ENCODE measurements at regions not wholly inside any gene's neighbourhood (a gene's known extent, or its start where the extent isn't known, plus 50 kb on each side); places are given as distances from the start of the nearest gene placed in this dataset.

DNA sequence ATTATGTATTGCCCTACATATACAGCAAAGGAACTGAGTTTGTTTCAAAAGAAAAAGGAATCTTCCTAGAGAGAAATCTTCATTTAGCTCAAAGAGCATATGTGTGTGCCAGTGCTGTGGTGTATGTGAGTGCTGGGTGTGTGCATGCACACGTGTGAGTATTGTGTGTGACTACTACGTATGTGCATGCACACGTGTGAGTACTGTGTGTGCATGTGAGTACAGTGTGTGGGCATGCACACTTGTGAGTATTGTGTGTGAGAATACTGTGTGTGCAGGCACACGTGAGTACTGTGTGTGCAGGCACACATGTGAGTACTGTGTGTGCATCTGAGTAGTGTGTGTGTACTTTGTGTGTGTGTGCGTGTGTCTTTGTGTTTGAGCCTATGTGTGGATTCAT, 651.0 kb upstream of the B3GAT1 start:
- CTCF ChIA-PET = no interaction called here
- no peaks in the 10 kb centered on the region for H3K9me3 ChIP-seq (ENCODE audit: insufficient read depth, low read depth)
- H3K4me3 ChIP-seq = no peak overlapping the region

GRCh38 chr11:135061166-135061565, 649.1 kb upstream of the B3GAT1 start:
- Histone ChIP-seq H3K36me3 (ENCODE audit: low read depth) (no peaks in the 10 kb centered on the region), H3K9me2 (ENCODE audit: insufficient read depth) (no peaks in the 10 kb centered on the region), H2AFZ (no peak overlapping the region), H3K79me2 (ENCODE audit: low read depth) (no peaks in the 10 kb centered on the region), H3K4me3 (no peak overlapping the region), H3K9me3 (ENCODE audit: insufficient read depth, low read depth) (no peaks in the 10 kb centered on the region), H4K20me1 (ENCODE audit: insufficient read depth) (no peaks in the 10 kb centered on the region), H3K4me1 (replicated peaks; ENCODE audit: insufficient read depth) (no peaks in the 10 kb centered on the region), H3F3A (ENCODE audit: insufficient read depth, low read depth) (no peaks in the 10 kb centered on the region), H3K4me2 (no peak overlapping the region), H3K27ac (no peak overlapping the region), H3K27me3 (ENCODE audit: insufficient read depth, low read depth) (peaks cover 16% of the 10 kb centered on the region)
- intact Hi-C loops (cut with micrococcal nuclease; ENCODE audit: unreplicated experiment) = no loop called here
- no peak for DNase-seq
- CTCF ChIA-PET = no interaction called here
- BruUV-seq (replicated peaks) = no TSS peak
- POLR2A ChIA-PET (ENCODE audit: unreplicated experiment) = no interaction called here
- TF ChIP-seq CTCF (conservative IDR thresholded peaks at IDR 0.05) (no peak), EZH2 (IDR thresholded peaks at IDR 0.05; ENCODE audit: low read depth) (no peak)

More for the DNA sequence above, 651.0 kb upstream of the B3GAT1 start:
- Histone ChIP-seq H3K27me3 (ENCODE audit: insufficient read depth, low read depth) (no peaks in the 10 kb centered on the region), H3K4me2 (no peak overlapping the region), H3K36me3 (ENCODE audit: low read depth) (no peaks in the 10 kb centered on the region), H3K27ac (no peak overlapping the region), H3K4me1 (replicated peaks; ENCODE audit: insufficient read depth) (no peaks in the 10 kb centered on the region), H3K79me2 (ENCODE audit: low read depth) (no peaks in the 10 kb centered on the region), H2AFZ (no peak overlapping the region), H3K9me2 (ENCODE audit: insufficient read depth) (no peaks in the 10 kb centered on the region), H3F3A (ENCODE audit: insufficient read depth, low read depth) (no peaks in the 10 kb centered on the region), H4K20me1 (ENCODE audit: insufficient read depth) (no peaks in the 10 kb centered on the region)
- no TSS peak for BruUV-seq (replicated peaks)
- intact Hi-C loops (cut with micrococcal nuclease; ENCODE audit: unreplicated experiment) = no loop called here
- no peak for DNase-seq
- TF ChIP-seq CTCF (conservative IDR thresholded peaks at IDR 0.05) (no peak), EZH2 (IDR thresholded peaks at IDR 0.05; ENCODE audit: low read depth) (no peak)
- POLR2A ChIA-PET (ENCODE audit: unreplicated experiment) = no interaction called here

GRCh38 chr11:135046986-135047385, 634.9 kb upstream of the B3GAT1 start:
- Histone ChIP-seq H2AFZ (no peak overlapping the region), H3K4me2 (no peak overlapping the region), H3K4me1 (replicated peaks; ENCODE audit: insufficient read depth) (no peaks in the 10 kb centered on the region), H3K9me2 (ENCODE audit: insufficient read depth) (no peaks in the 10 kb centered on the region), H3K9me3 (ENCODE audit: insufficient read depth, low read depth) (no peaks in the 10 kb centered on the region), H3K27ac (no peak overlapping the region), H4K20me1 (ENCODE audit: insufficient read depth) (no peaks in the 10 kb centered on the region), H3K27me3 (ENCODE audit: insufficient read depth, low read depth) (peaks cover 68% of the 10 kb centered on the region), H3K4me3 (no peak overlapping the region), H3K79me2 (ENCODE audit: low read depth) (no peaks in the 10 kb centered on the region), H3K36me3 (ENCODE audit: low read depth) (no peaks in the 10 kb centered on the region), H3F3A (ENCODE audit: insufficient read depth, low read depth) (no peaks in the 10 kb centered on the region)
- intact Hi-C loops (cut with micrococcal nuclease; ENCODE audit: unreplicated experiment) = no loop called here
- TF ChIP-seq CTCF (conservative IDR thresholded peaks at IDR 0.05) (no peak), EZH2 (IDR thresholded peaks at IDR 0.05; ENCODE audit: low read depth) (no peak)
- no peak for DNase-seq
- ChIA-PET POLR2A (ENCODE audit: unreplicated experiment) (no interaction called here), CTCF (no interaction called here)
- no TSS peak for BruUV-seq (replicated peaks)
